ENCODE measurements at regions not wholly inside any gene's neighbourhood (a gene's known extent, or its start where the extent isn't known, plus 50 kb on each side); places are given as distances from the start of the nearest gene placed in this dataset.
A peak's percentile ranks its signal among the peaks of the same experiment; 100 is the strongest.

DNA sequence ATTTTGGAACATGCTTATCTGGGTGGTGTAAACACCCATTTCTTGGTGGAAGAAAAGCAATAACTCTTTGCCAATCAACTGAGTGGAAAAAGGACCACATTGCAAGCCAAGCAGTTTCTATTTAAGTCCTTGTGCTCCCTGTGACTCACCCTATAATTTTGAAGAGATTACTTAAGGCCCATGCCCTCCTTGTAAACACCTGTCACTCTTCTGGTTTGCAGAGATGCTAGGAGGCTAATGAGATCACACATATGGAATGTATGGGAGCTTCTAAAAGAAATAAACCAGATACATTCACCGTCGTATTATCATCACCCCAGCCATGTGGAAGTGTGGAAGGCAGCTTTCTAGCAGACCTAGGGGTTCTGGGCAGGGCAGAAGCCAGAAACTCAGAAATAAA, 337.1 kb downstream of the GADD45G start:
- TF ChIP-seq ZBTB1 (tag by site-specific recombination; IDR thresholded peaks at IDR 0.05) (no peak), SETDB1 (IDR thresholded peaks at IDR 0.05; ENCODE audit: insufficient read length, low read length) (no peak), ZNF596 (tag by site-specific recombination; IDR thresholded peaks at IDR 0.05) (no peak), ZNF561 (tag by site-specific recombination; IDR thresholded peaks at IDR 0.05; ENCODE audit: borderline replicate concordance) (no peak)
- TF ChIP-seq, protein P1, sequence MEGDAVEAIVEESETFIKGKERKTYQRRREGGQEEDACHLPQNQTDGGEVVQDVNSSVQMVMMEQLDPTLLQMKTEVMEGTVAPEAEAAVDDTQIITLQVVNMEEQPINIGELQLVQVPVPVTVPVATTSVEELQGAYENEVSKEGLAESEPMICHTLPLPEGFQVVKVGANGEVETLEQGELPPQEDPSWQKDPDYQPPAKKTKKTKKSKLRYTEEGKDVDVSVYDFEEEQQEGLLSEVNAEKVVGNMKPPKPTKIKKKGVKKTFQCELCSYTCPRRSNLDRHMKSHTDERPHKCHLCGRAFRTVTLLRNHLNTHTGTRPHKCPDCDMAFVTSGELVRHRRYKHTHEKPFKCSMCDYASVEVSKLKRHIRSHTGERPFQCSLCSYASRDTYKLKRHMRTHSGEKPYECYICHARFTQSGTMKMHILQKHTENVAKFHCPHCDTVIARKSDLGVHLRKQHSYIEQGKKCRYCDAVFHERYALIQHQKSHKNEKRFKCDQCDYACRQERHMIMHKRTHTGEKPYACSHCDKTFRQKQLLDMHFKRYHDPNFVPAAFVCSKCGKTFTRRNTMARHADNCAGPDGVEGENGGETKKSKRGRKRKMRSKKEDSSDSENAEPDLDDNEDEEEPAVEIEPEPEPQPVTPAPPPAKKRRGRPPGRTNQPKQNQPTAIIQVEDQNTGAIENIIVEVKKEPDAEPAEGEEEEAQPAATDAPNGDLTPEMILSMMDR (tag by site-specific recombination; IDR thresholded peaks at IDR 0.05) = no peak
- TF ChIP-seq, protein P2, sequence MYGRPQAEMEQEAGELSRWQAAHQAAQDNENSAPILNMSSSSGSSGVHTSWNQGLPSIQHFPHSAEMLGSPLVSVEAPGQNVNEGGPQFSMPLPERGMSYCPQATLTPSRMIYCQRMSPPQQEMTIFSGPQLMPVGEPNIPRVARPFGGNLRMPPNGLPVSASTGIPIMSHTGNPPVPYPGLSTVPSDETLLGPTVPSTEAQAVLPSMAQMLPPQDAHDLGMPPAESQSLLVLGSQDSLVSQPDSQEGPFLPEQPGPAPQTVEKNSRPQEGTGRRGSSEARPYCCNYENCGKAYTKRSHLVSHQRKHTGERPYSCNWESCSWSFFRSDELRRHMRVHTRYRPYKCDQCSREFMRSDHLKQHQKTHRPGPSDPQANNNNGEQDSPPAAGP (tag by site-specific recombination; IDR thresholded peaks at IDR 0.05) = no peak
- TF ChIP-seq, protein P3, sequence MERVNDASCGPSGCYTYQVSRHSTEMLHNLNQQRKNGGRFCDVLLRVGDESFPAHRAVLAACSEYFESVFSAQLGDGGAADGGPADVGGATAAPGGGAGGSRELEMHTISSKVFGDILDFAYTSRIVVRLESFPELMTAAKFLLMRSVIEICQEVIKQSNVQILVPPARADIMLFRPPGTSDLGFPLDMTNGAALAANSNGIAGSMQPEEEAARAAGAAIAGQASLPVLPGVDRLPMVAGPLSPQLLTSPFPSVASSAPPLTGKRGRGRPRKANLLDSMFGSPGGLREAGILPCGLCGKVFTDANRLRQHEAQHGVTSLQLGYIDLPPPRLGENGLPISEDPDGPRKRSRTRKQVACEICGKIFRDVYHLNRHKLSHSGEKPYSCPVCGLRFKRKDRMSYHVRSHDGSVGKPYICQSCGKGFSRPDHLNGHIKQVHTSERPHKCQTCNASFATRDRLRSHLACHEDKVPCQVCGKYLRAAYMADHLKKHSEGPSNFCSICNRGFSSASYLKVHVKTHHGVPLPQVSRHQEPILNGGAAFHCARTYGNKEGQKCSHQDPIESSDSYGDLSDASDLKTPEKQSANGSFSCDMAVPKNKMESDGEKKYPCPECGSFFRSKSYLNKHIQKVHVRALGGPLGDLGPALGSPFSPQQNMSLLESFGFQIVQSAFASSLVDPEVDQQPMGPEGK (tag by site-specific recombination; IDR thresholded peaks at IDR 0.05) = peak; percentile 37; the same call in 1 of the 2 replicates
